ENCODE measurements at regions not wholly inside any gene's neighbourhood (a gene's known extent, or its start where the extent isn't known, plus 50 kb on each side); places are given as distances from the start of the nearest gene placed in this dataset.

DNA sequence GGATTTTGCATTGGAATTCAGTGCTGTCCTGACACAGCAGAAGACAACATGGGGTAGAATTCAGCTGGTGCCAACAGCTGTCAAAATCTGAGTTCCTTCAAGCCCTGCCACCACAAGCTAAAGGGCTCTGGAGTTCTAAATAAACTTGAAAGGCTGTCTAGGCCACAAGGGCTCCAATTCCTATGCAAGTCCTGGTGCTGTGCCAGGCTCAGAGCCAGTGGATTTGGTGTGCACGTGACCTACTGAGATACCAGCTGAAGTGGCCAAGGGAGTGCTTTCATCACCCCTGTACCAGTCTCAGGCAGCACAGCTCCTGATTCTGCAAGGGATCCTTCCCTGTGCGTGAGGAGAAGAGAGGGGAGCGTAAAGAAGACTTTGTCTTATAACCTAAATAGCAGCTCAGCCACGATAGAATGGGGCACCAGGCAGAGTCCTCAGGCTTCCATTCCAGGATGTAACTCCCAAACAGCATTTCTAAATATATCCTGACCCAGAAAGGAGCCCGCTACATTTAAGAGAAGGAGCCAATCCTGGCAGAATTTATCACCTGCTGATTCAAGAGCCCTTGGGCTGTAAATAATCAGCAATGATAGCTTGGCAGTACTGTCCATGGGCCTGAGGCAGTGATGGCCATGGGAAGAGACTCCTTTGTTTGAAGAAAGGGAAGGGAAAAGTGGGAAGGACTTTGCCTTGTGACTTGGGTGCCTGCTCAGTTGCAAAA lies 881.2 kb upstream of the EPHA7 start:
- no peaks in the 10 kb centered on the region for H3K79me2 ChIP-seq (ENCODE audit: insufficient read depth, low read length)
- TF ChIP-seq EGR1 (IDR thresholded peaks at IDR 0.05; ENCODE audit: low read depth), result no peak
- BruUV-seq (replicated peaks), result no TSS peak
- no peak overlapping the region for H2AFZ ChIP-seq (ENCODE audit: low read depth, low read length, poor library complexity, severe bottlenecking)
- H3K4me3 ChIP-seq (replicated peaks in 1 of 2; ENCODE audit: low read depth in 1 of 2, low read length in 2 of 2), result no peak overlapping the region
- RAD21 ChIA-PET (ENCODE audit: low non-redundant PET in 1 of 2, low total read pairs in 2 of 2, uncharacterized antibody in 2 of 2, unreplicated experiment in 2 of 2), result no interaction called here
- no peak overlapping the region for H3K9ac ChIP-seq (ENCODE audit: low read length)
- no peak overlapping the region for H3K27ac ChIP-seq (ENCODE audit: low read depth, low read length)
- no peaks in the 10 kb centered on the region for H3K36me3 ChIP-seq (ENCODE audit: control insufficient read depth in 1 of 2, insufficient read depth in 2 of 2, low read length in 2 of 2)
- H3K9me3 ChIP-seq (ENCODE audit: control insufficient read depth in 1 of 2, insufficient read depth in 1 of 2, low read depth in 1 of 2, low read length in 2 of 2), result no peaks in the 10 kb centered on the region; a peak in 1 of 4 replicates
- no peak for ATAC-seq
- DNase-seq (ENCODE audit: low read depth, low spot score), result no peak
- no peak overlapping the region for H3K4me2 ChIP-seq (ENCODE audit: low read length)
- CTCF ChIA-PET, result no interaction called here
- intact Hi-C loops (cut with micrococcal nuclease), result no loop called here
- H4K20me1 ChIP-seq (ENCODE audit: insufficient read depth), result no peaks in the 10 kb centered on the region
- H3K4me1 ChIP-seq (ENCODE audit: control insufficient read depth in 1 of 2, insufficient read depth in 2 of 2, low read length in 2 of 2), result no peaks in the 10 kb centered on the region
- no peaks in the 10 kb centered on the region for H3K27me3 ChIP-seq (ENCODE audit: insufficient read depth, low read length)
- no peaks in the 10 kb centered on the region for H3K9me2 ChIP-seq (ENCODE audit: insufficient read depth)
- POLR2A ChIA-PET, result no interaction called here

DNA sequence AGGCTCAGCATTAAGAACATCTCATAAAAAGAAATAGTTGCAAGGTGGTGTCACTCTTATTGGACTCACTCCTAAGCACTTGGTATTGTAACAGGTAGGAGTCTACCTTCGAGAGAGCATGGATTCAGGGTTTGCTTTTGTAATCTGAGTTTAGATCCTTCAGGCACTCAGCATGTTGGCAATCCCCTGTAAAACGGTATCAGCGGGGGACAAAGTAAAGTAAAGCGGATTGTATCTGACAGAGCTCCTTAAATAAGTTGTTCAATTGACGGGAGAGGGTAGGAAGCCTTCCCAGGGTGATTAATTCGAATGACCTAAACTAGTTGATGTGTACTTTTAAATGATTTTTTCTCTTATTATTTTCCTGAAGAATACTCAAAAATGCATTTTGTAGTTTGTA lies 869.8 kb upstream of the EPHA7 start:
- BruUV-seq (replicated peaks), result no TSS peak
- ChIA-PET CTCF (no interaction called here), RAD21 (ENCODE audit: low non-redundant PET in 1 of 2, low total read pairs in 2 of 2, uncharacterized antibody in 2 of 2, unreplicated experiment in 2 of 2) (no interaction called here), POLR2A (no interaction called here)
- Histone ChIP-seq H3K79me2 (ENCODE audit: insufficient read depth, low read length) (no peaks in the 10 kb centered on the region), H3K27ac (ENCODE audit: low read depth, low read length) (no peak overlapping the region), H3K4me2 (ENCODE audit: low read length) (no peak overlapping the region), H3K36me3 (ENCODE audit: control insufficient read depth in 1 of 2, insufficient read depth in 2 of 2, low read length in 2 of 2) (no peaks in the 10 kb centered on the region), H3K4me3 (replicated peaks in 1 of 2; ENCODE audit: low read depth in 1 of 2, low read length in 2 of 2) (no peak overlapping the region), H3K9ac (ENCODE audit: low read length) (no peak overlapping the region), H3K9me3 (ENCODE audit: control insufficient read depth in 1 of 2, insufficient read depth in 1 of 2, low read depth in 1 of 2, low read length in 2 of 2) (0 out of 4 replicates have a peak, but pooled peaks cover 0 to 3% of the 10 kb centered on the region in 2 experiments), H3K9me2 (ENCODE audit: insufficient read depth) (no peaks in the 10 kb centered on the region), H4K20me1 (ENCODE audit: insufficient read depth) (no peaks in the 10 kb centered on the region), H2AFZ (ENCODE audit: low read depth, low read length, poor library complexity, severe bottlenecking) (no peak overlapping the region), H3K27me3 (ENCODE audit: insufficient read depth, low read length) (no peaks in the 10 kb centered on the region), H3K4me1 (ENCODE audit: control insufficient read depth in 1 of 2, insufficient read depth in 2 of 2, low read length in 2 of 2) (no peaks in the 10 kb centered on the region)
- no peak for DNase-seq (ENCODE audit: low read depth, low spot score)
- intact Hi-C loops (cut with micrococcal nuclease), result no loop called here
- ATAC-seq, result no peak
- TF ChIP-seq EGR1 (IDR thresholded peaks at IDR 0.05; ENCODE audit: low read depth) (no peak), EZH2 (IDR thresholded peaks at IDR 0.05) (no peak), FOSL1 (IDR thresholded peaks at IDR 0.05; ENCODE audit: low read depth) (no peak), CEBPB (IDR thresholded peaks at IDR 0.05; ENCODE audit: low read depth) (no peak), POLR2A (IDR thresholded peaks at IDR 0.05; ENCODE audit: borderline replicate concordance, extremely low read depth, insufficient read depth, insufficient read length) (no peak), POLR2AphosphoS5 (IDR thresholded peaks at IDR 0.05; ENCODE audit: low read depth, low read length) (no peak), ZFX (IDR thresholded peaks at IDR 0.05) (no peak)
- TF ChIP-seq, protein P1, sequence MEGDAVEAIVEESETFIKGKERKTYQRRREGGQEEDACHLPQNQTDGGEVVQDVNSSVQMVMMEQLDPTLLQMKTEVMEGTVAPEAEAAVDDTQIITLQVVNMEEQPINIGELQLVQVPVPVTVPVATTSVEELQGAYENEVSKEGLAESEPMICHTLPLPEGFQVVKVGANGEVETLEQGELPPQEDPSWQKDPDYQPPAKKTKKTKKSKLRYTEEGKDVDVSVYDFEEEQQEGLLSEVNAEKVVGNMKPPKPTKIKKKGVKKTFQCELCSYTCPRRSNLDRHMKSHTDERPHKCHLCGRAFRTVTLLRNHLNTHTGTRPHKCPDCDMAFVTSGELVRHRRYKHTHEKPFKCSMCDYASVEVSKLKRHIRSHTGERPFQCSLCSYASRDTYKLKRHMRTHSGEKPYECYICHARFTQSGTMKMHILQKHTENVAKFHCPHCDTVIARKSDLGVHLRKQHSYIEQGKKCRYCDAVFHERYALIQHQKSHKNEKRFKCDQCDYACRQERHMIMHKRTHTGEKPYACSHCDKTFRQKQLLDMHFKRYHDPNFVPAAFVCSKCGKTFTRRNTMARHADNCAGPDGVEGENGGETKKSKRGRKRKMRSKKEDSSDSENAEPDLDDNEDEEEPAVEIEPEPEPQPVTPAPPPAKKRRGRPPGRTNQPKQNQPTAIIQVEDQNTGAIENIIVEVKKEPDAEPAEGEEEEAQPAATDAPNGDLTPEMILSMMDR (IDR thresholded peaks at IDR 0.05 in 2 of 3, conservative IDR thresholded peaks at IDR 0.05 in 1 of 3; ENCODE audit: borderline replicate concordance in 1 of 3, insufficient read depth in 1 of 3, low read depth in 2 of 3, low read length in 2 of 3), result no peak
- TF ChIP-seq, protein P2, sequence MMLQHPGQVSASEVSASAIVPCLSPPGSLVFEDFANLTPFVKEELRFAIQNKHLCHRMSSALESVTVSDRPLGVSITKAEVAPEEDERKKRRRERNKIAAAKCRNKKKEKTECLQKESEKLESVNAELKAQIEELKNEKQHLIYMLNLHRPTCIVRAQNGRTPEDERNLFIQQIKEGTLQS (IDR thresholded peaks at IDR 0.05), result no peak

All from HCT116 (cell line).